ENCODE measurements at regions not wholly inside any gene's neighbourhood (a gene's known extent, or its start where the extent isn't known, plus 50 kb on each side); places are given as distances from the start of the nearest gene placed in this dataset.

DNA sequence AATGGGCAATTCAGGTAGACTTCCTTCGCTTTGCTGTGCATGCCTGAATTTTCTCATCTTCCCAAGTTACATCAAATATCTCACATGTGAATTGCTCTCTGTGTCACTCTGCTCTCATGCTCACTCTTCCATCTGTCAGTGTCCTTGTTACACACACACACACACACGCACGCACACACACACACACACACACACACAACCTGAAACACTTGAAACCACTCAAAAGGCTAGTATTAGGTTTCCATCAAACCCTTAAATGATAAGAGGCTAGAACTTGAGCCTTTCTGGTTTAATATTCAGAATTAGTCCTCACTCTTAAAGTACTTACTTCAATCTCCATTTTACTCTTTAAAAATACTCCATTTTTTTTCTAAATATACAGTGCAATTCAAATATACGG is 282.4 kb downstream of the C11orf87 start:
- no peaks in the 10 kb centered on the region for H3K36me3 ChIP-seq (replicated peaks; ENCODE audit: insufficient read depth, low read length)
- H3F3A ChIP-seq (ENCODE audit: insufficient read depth, low read length): no peaks in the 10 kb centered on the region
- no peak overlapping the region for H3K9ac ChIP-seq (ENCODE audit: low read length)
- no peaks in the 10 kb centered on the region for H3K9me2 ChIP-seq (replicated peaks; ENCODE audit: insufficient read depth, low read length)
- no peaks in the 10 kb centered on the region for H3K4me1 ChIP-seq (ENCODE audit: low read length)
- no peaks in the 10 kb centered on the region for H3K9me3 ChIP-seq (replicated peaks; ENCODE audit: insufficient read depth, low read length)
- no peak overlapping the region for H3K4me2 ChIP-seq (ENCODE audit: low read depth, low read length)
- no peaks in the 10 kb centered on the region for H3K79me2 ChIP-seq (ENCODE audit: low read length)
- H4K20me1 ChIP-seq (ENCODE audit: insufficient read depth, low read length): no peaks in the 10 kb centered on the region
- no peak for DNase-seq
- no peak overlapping the region for H3K27ac ChIP-seq (ENCODE audit: low read length)
- TF ChIP-seq EZH2 (optimal IDR thresholded peaks at IDR 0.05; ENCODE audit: low read depth, low read length) (no peak), EZH2phosphoT487 (IDR thresholded peaks at IDR 0.05; ENCODE audit: low read length) (no peak)
- TF ChIP-seq, protein P1, sequence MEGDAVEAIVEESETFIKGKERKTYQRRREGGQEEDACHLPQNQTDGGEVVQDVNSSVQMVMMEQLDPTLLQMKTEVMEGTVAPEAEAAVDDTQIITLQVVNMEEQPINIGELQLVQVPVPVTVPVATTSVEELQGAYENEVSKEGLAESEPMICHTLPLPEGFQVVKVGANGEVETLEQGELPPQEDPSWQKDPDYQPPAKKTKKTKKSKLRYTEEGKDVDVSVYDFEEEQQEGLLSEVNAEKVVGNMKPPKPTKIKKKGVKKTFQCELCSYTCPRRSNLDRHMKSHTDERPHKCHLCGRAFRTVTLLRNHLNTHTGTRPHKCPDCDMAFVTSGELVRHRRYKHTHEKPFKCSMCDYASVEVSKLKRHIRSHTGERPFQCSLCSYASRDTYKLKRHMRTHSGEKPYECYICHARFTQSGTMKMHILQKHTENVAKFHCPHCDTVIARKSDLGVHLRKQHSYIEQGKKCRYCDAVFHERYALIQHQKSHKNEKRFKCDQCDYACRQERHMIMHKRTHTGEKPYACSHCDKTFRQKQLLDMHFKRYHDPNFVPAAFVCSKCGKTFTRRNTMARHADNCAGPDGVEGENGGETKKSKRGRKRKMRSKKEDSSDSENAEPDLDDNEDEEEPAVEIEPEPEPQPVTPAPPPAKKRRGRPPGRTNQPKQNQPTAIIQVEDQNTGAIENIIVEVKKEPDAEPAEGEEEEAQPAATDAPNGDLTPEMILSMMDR (IDR thresholded peaks at IDR 0.05; ENCODE audit: low read length): no peak
- H2AFZ ChIP-seq (ENCODE audit: low read length): no peak overlapping the region
- H3K27me3 ChIP-seq (replicated peaks; ENCODE audit: insufficient read depth, low read length): no peaks in the 10 kb centered on the region
- no peak overlapping the region for H3K4me3 ChIP-seq (ENCODE audit: low read length)

DNA sequence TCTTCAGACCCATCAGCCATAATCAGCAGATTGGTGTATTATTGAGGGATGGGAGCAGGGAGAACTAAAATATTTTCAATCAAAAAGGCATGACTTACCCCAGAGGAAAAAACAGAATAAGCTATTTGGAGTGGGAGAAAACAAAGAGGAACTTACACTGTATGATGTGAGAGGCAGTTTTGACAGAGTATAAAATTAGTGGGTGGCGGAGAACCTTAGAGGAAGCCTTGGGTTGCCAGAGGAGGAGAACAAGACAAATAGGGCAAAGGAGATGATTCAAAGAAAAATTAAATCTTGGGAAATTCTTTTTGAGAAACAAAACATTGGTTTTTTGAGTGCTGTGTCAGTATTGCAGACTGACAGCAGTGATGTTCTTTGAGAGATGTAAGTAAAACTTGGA is 285.0 kb downstream of the C11orf87 start:
- Histone ChIP-seq H3K27ac (ENCODE audit: low read length) (no peak overlapping the region), H3K4me3 (ENCODE audit: low read length) (no peak overlapping the region), H4K20me1 (ENCODE audit: insufficient read depth, low read length) (no peaks in the 10 kb centered on the region), H3K4me1 (ENCODE audit: low read length) (no peaks in the 10 kb centered on the region), H3K27me3 (replicated peaks; ENCODE audit: insufficient read depth, low read length) (no peaks in the 10 kb centered on the region), H3F3A (ENCODE audit: insufficient read depth, low read length) (no peaks in the 10 kb centered on the region), H2AFZ (ENCODE audit: low read length) (no peak overlapping the region), H3K4me2 (ENCODE audit: low read depth, low read length) (no peak overlapping the region), H3K9ac (ENCODE audit: low read length) (no peak overlapping the region), H3K9me3 (replicated peaks; ENCODE audit: insufficient read depth, low read length) (no peaks in the 10 kb centered on the region), H3K36me3 (replicated peaks; ENCODE audit: insufficient read depth, low read length) (no peaks in the 10 kb centered on the region), H3K79me2 (ENCODE audit: low read length) (no peaks in the 10 kb centered on the region), H3K9me2 (replicated peaks; ENCODE audit: insufficient read depth, low read length) (no peaks in the 10 kb centered on the region)
- DNase-seq: no peak
- TF ChIP-seq EZH2phosphoT487 (IDR thresholded peaks at IDR 0.05; ENCODE audit: low read length) (no peak), EZH2 (optimal IDR thresholded peaks at IDR 0.05; ENCODE audit: low read depth, low read length) (no peak)
- TF ChIP-seq, protein P1 (IDR thresholded peaks at IDR 0.05; ENCODE audit: low read length): no peak

DNA sequence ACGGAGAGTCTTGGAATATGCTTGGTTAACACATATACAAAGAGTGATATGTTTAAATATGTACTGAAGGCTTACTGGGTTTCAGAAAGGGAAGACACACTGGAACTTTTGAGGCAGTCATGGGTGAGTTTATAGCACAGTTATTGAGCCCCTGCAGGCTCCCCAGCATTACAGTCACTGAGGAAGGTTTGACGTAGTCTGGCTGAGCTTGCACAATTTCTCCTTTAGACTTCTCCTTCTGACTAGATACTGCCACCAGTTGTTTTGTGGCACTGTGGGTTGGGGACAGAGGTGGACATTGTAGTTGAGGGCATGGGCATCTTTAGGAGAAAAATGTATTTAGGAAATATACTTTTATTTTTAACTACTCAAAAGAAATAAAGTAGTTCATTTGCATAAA is 285.4 kb downstream of the C11orf87 start:
- no peak for TF ChIP-seq EZH2phosphoT487 (IDR thresholded peaks at IDR 0.05; ENCODE audit: low read length)
- TF ChIP-seq, protein P1 (IDR thresholded peaks at IDR 0.05; ENCODE audit: low read length): no peak
- no peak for TF ChIP-seq EZH2 (optimal IDR thresholded peaks at IDR 0.05; ENCODE audit: low read depth, low read length)
- H3K27ac ChIP-seq (ENCODE audit: low read length): no peak overlapping the region
- no peak overlapping the region for H3K4me3 ChIP-seq (ENCODE audit: low read length)
- H2AFZ ChIP-seq (ENCODE audit: low read length): no peak overlapping the region
- H3K36me3 ChIP-seq (replicated peaks; ENCODE audit: insufficient read depth, low read length): no peaks in the 10 kb centered on the region
- H3K4me1 ChIP-seq (ENCODE audit: low read length): no peaks in the 10 kb centered on the region
- H3K27me3 ChIP-seq (replicated peaks; ENCODE audit: insufficient read depth, low read length): no peaks in the 10 kb centered on the region
- H3K9ac ChIP-seq (ENCODE audit: low read length): no peak overlapping the region
- no peaks in the 10 kb centered on the region for H3K79me2 ChIP-seq (ENCODE audit: low read length)
- DNase-seq: no peak
- no peak overlapping the region for H3K4me2 ChIP-seq (ENCODE audit: low read depth, low read length)
- no peaks in the 10 kb centered on the region for H3K9me3 ChIP-seq (replicated peaks; ENCODE audit: insufficient read depth, low read length)
- no peaks in the 10 kb centered on the region for H3K9me2 ChIP-seq (replicated peaks; ENCODE audit: insufficient read depth, low read length)
- no peaks in the 10 kb centered on the region for H3F3A ChIP-seq (ENCODE audit: insufficient read depth, low read length)
- H4K20me1 ChIP-seq (ENCODE audit: insufficient read depth, low read length): no peaks in the 10 kb centered on the region
